ENCODE measurements at regions not wholly inside any gene's neighbourhood (a gene's known extent, or its start where the extent isn't known, plus 50 kb on each side); places are given as distances from the start of the nearest gene placed in this dataset.

GRCh38 chr1:5646486-5647149 lies 345.6 kb downstream of the NPHP4 start:
- Histone ChIP-seq H3K4me1 (no peaks in the 10 kb centered on the region), H3K9me3 (no peaks in the 10 kb centered on the region), H3K36me3 (replicated peaks in 1 of 2; ENCODE audit: insufficient read depth in 1 of 2, low read depth in 2 of 2) (no peaks in the 10 kb centered on the region), H3K4me3 (no peak overlapping the region), H3K27me3 (peaks cover 0 to 12% of the 10 kb centered on the region in 2 donors), H3K27ac (no peak overlapping the region)
- intact Hi-C loops (cut with DNase I), result no loop called here
- no peak for TF ChIP-seq POLR2A (IDR thresholded peaks at IDR 0.05)
- TF ChIP-seq, protein P1, sequence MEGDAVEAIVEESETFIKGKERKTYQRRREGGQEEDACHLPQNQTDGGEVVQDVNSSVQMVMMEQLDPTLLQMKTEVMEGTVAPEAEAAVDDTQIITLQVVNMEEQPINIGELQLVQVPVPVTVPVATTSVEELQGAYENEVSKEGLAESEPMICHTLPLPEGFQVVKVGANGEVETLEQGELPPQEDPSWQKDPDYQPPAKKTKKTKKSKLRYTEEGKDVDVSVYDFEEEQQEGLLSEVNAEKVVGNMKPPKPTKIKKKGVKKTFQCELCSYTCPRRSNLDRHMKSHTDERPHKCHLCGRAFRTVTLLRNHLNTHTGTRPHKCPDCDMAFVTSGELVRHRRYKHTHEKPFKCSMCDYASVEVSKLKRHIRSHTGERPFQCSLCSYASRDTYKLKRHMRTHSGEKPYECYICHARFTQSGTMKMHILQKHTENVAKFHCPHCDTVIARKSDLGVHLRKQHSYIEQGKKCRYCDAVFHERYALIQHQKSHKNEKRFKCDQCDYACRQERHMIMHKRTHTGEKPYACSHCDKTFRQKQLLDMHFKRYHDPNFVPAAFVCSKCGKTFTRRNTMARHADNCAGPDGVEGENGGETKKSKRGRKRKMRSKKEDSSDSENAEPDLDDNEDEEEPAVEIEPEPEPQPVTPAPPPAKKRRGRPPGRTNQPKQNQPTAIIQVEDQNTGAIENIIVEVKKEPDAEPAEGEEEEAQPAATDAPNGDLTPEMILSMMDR (IDR thresholded peaks at IDR 0.05), result no peak
- DNase-seq (no peak), ATAC-seq (no peak)
- WGBS, 2 donors, result 48 to 61% methylated on average over 4 to 7 of the region's 7 CpGs

DNA sequence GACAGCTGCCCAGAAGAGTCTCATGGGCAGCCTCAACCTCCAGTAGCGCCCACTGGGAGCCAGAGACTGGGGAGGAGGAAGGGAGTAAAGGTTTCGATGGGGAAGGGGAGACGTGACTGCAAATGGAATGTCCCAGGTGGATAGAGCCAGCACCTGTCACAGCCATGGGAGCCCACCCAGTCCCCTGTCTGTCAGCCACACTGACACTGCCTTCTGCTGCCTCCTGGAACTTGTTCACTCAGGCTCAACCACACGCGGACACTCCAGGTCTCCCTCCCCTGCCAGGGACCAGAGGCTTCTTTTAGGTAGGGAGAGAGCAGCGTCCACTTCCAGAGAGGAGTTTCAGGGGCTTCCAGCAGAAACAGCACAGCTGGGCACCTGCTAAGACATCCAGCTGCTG lies 346.3 kb downstream of the NPHP4 start:
- intact Hi-C loops (cut with DNase I), result no loop called here
- Histone ChIP-seq H3K27me3 (peaks cover 0 to 12% of the 10 kb centered on the region in 2 donors), H3K9me3 (no peaks in the 10 kb centered on the region), H3K27ac (no peak overlapping the region), H3K4me3 (no peak overlapping the region), H3K36me3 (replicated peaks in 1 of 2; ENCODE audit: insufficient read depth in 1 of 2, low read depth in 2 of 2) (no peaks in the 10 kb centered on the region), H3K4me1 (no peaks in the 10 kb centered on the region)
- no peak for TF ChIP-seq POLR2A (IDR thresholded peaks at IDR 0.05)
- TF ChIP-seq, protein P1 (IDR thresholded peaks at IDR 0.05), result no peak
- WGBS, 2 donors, result 64 to 76% methylated on average over 5 to 6 of the region's 6 CpGs
- DNase-seq (no peak), ATAC-seq (no peak)

GRCh38 chr1:5645135-5645399 lies 347.2 kb downstream of the NPHP4 start:
- peaks cover 0 to 7% of the 10 kb centered on the region in 2 donors for H3K27me3 ChIP-seq
- TF ChIP-seq, protein P1 (IDR thresholded peaks at IDR 0.05), result no peak
- TF ChIP-seq POLR2A (IDR thresholded peaks at IDR 0.05), result no peak
- no peak overlapping the region for H3K4me3 ChIP-seq
- no peaks in the 10 kb centered on the region for H3K36me3 ChIP-seq (replicated peaks in 1 of 2; ENCODE audit: insufficient read depth in 1 of 2, low read depth in 2 of 2)
- H3K4me1 ChIP-seq, result no peaks in the 10 kb centered on the region
- H3K9me3 ChIP-seq, result no peaks in the 10 kb centered on the region
- WGBS, 2 donors, result 57 to 60% methylated on average over 5 of the region's 5 CpGs
- H3K27ac ChIP-seq, result no peak overlapping the region
- no peak for DNase-seq
- intact Hi-C loops (cut with DNase I), result no loop called here
- no peak for ATAC-seq

GRCh38 chr1:5644281-5645134 lies 347.7 kb downstream of the NPHP4 start:
- intact Hi-C loops (cut with DNase I), result no loop called here
- Histone ChIP-seq H3K9me3 (no peaks in the 10 kb centered on the region), H3K27me3 (peaks cover 0 to 2% of the 10 kb centered on the region in 2 donors), H3K36me3 (replicated peaks in 1 of 2; ENCODE audit: insufficient read depth in 1 of 2, low read depth in 2 of 2) (no peaks in the 10 kb centered on the region), H3K27ac (no peak overlapping the region), H3K4me3 (no peak overlapping the region), H3K4me1 (no peaks in the 10 kb centered on the region)
- no peak for DNase-seq
- no peak for ATAC-seq
- WGBS, 2 donors, result 76 to 79% methylated on average over 9 to 12 of the region's 12 CpGs
- TF ChIP-seq, protein P1 (IDR thresholded peaks at IDR 0.05), result no peak
- TF ChIP-seq POLR2A (IDR thresholded peaks at IDR 0.05), result no peak

Data from body of pancreas (tissue), 4 donors.